ENCODE measurements at regions not wholly inside any gene's neighbourhood (a gene's known extent, or its start where the extent isn't known, plus 50 kb on each side); places are given as distances from the start of the nearest gene placed in this dataset.

GRCh38 chr10:34940436-34940835, 125.3 kb upstream of the PARD3 start:
- TF ChIP-seq POLR2AphosphoS5 (IDR thresholded peaks at IDR 0.05) (no peak), CTCF (IDR thresholded peaks at IDR 0.05 in 8 of 11, conservative IDR thresholded peaks at IDR 0.05 in 3 of 11) (no peak), POLR2A (IDR thresholded peaks at IDR 0.05) (no peak)

All from spleen (tissue), 7 donors.